HL-60 (cell line): ENCODE measurements at regions not wholly inside any gene's neighbourhood (a gene's known extent, or its start where the extent isn't known, plus 50 kb on each side); places are given as distances from the start of the nearest gene placed in this dataset.

ENCODE experiments used
- POLR2AphosphoS5 ChIP-seq: IDR thresholded peaks from 2 replicates; pipeline ENCODE4 v1.6.1; 2012; ENCODE audit warnings: low read depth
- TF ChIP-seq, protein P1 (sequence below): IDR thresholded peaks from one replicate; pipeline ENCODE4 v1.5.1; 2011; ENCODE audit warnings: low read length, control low read depth, inconsistent platforms; ENCODE audit not compliant: insufficient read depth

- TF ChIP-seq, protein P1, sequence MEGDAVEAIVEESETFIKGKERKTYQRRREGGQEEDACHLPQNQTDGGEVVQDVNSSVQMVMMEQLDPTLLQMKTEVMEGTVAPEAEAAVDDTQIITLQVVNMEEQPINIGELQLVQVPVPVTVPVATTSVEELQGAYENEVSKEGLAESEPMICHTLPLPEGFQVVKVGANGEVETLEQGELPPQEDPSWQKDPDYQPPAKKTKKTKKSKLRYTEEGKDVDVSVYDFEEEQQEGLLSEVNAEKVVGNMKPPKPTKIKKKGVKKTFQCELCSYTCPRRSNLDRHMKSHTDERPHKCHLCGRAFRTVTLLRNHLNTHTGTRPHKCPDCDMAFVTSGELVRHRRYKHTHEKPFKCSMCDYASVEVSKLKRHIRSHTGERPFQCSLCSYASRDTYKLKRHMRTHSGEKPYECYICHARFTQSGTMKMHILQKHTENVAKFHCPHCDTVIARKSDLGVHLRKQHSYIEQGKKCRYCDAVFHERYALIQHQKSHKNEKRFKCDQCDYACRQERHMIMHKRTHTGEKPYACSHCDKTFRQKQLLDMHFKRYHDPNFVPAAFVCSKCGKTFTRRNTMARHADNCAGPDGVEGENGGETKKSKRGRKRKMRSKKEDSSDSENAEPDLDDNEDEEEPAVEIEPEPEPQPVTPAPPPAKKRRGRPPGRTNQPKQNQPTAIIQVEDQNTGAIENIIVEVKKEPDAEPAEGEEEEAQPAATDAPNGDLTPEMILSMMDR, result no peak
- no peak for TF ChIP-seq POLR2AphosphoS5
Observed at GRCh38 chr11:127412234-127412633, 411.7 kb upstream of the KIRREL3 start.
